RWPE2 (cell line): ENCODE measurements at regions not wholly inside any gene's neighbourhood (a gene's known extent, or its start where the extent isn't known, plus 50 kb on each side); places are given as distances from the start of the nearest gene placed in this dataset.

Experiments used
- ATAC-seq: fragments of 200-7000 bp; cut with Tn5 transposase; 3 replicates; pipeline ENCODE4 v1.9.1; 2021; ENCODE audit warnings: low read depth
- DNase-seq: peaks from one replicate; pipeline ENCODE4 v3.0.0-alpha.2; 2020; ENCODE audit warnings: low spot score
- H3K27ac ChIP-seq: fragments of 450-650 bp; 2 replicates; pipeline ENCODE4 v1.5.1; 2017; ENCODE audit warnings: mild to moderate bottlenecking; ENCODE audit not compliant: poor library complexity, severe bottlenecking
- H3K27me3 ChIP-seq: fragments of 250-450 bp; sonication (Bioruptor Pico); 2 replicates; pipeline ENCODE4 v1.5.1; 2021; ENCODE audit warnings: mild to moderate bottlenecking, moderate library complexity; ENCODE audit not compliant: insufficient read depth, poor library complexity, severe bottlenecking
- H3K36me3 ChIP-seq: fragments of 250-450 bp; sonication (Bioruptor Pico); 2 replicates; pipeline ENCODE4 v1.5.1; 2020; ENCODE audit warnings: low read depth, mild to moderate bottlenecking, moderate library complexity
- H3K4me1 ChIP-seq: fragments of 250-450 bp; sonication (Bioruptor Pico); 2 replicates; pipeline ENCODE4 v1.5.1; 2021; ENCODE audit warnings: mild to moderate bottlenecking, moderate library complexity; ENCODE audit not compliant: insufficient read depth, poor library complexity, severe bottlenecking
- H3K4me3 ChIP-seq: fragments of 250-450 bp; sonication (Bioruptor Pico); 2 replicates; pipeline ENCODE4 v1.5.1; 2021; ENCODE audit warnings: mild to moderate bottlenecking, moderate library complexity; ENCODE audit not compliant: severe bottlenecking
- H3K9me3 ChIP-seq: fragments of 250-450 bp; sonication (Bioruptor Pico); 2 replicates; pipeline ENCODE4 v1.5.1; 2021; ENCODE audit warnings: mild to moderate bottlenecking, moderate library complexity; ENCODE audit not compliant: severe bottlenecking
- TF ChIP-seq, protein P1 (sequence below): fragments of 450-650 bp; IDR thresholded peaks from one replicate; pipeline ENCODE4 v1.5.1; 2017; ENCODE audit warnings: mild to moderate bottlenecking, moderate library complexity; ENCODE audit not compliant: poor library complexity, severe bottlenecking

- Histone ChIP-seq H3K36me3 (no peaks in the 10 kb centered on the region), H3K27me3 (no peaks in the 10 kb centered on the region), H3K9me3 (no peaks in the 10 kb centered on the region), H3K4me3 (no peak overlapping the region), H3K4me1 (no peaks in the 10 kb centered on the region), H3K27ac (no peak overlapping the region)
- ATAC-seq, result no peak
- TF ChIP-seq, protein P1, sequence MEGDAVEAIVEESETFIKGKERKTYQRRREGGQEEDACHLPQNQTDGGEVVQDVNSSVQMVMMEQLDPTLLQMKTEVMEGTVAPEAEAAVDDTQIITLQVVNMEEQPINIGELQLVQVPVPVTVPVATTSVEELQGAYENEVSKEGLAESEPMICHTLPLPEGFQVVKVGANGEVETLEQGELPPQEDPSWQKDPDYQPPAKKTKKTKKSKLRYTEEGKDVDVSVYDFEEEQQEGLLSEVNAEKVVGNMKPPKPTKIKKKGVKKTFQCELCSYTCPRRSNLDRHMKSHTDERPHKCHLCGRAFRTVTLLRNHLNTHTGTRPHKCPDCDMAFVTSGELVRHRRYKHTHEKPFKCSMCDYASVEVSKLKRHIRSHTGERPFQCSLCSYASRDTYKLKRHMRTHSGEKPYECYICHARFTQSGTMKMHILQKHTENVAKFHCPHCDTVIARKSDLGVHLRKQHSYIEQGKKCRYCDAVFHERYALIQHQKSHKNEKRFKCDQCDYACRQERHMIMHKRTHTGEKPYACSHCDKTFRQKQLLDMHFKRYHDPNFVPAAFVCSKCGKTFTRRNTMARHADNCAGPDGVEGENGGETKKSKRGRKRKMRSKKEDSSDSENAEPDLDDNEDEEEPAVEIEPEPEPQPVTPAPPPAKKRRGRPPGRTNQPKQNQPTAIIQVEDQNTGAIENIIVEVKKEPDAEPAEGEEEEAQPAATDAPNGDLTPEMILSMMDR, result no peak
- DNase-seq, result no peak
These were observed 193.4 kb upstream of the PDE1C start for GRCh38 chr7:32263611-32264010.

DNA sequence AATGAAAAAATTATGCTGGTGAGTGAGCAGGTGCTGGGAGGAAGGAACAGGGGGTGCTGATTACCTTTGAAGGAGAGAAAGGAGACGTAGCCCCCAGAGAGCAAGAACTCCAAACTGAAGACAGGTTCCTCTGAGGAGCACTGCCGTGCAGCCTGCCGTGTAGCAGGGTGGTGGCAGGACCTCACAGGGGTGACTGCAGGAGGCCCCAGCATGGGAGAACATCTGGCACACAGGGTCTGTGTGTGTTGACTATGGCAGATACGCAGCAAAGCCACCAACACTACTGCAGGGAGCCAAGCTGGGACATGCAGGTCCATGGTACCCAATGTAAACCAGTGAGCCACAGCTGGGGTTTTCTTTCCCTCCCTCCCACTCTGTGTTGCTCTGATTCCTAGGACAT is 192.1 kb upstream of the PDE1C start:
- DNase-seq (no peak), ATAC-seq (no peak)
- H3K4me1 ChIP-seq, result no peaks in the 10 kb centered on the region
- TF ChIP-seq, protein P1, result no peak
- H3K27ac ChIP-seq, result no peak overlapping the region
- no peak overlapping the region for H3K4me3 ChIP-seq
- H3K36me3 ChIP-seq, result no peaks in the 10 kb centered on the region
- H3K9me3 ChIP-seq, result no peaks in the 10 kb centered on the region
- H3K27me3 ChIP-seq, result no peaks in the 10 kb centered on the region

DNA sequence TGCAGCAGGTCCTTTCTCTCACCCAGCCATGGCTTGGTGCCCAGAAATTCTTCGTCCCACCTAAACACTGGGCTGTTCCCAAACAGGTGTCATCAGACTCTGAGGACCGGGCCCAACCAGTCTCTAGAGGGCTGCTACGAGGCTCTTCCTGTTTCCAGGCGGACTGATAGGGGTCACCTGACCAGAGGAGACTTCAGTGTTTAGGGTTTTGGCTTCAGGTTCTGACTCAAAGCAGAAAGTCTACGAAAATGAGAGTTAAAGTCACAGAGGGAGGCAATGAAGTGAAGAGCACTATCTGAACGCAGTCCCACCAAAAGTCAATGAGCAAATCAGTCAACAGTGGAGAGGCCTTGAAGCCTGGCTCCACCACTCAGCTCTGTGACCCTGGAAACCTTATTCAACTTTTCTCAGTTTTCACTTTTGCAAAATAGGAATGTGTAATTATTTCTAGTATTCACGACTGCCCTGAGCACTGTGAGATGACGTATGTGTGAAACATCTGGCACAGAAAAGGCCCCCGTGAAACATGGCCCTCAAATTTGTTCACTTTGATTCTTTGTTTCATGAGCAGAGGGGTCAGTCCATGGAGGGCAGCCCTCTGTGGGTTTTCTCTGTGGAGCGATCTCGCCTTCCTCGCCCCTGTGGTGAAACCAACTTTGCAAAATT is 189.9 kb upstream of the PDE1C start:
- no peaks in the 10 kb centered on the region for H3K4me1 ChIP-seq
- H3K36me3 ChIP-seq, result no peaks in the 10 kb centered on the region
- DNase-seq (no peak), ATAC-seq (no peak)
- no peak overlapping the region for H3K4me3 ChIP-seq
- H3K27ac ChIP-seq, result no peak overlapping the region
- H3K27me3 ChIP-seq, result no peaks in the 10 kb centered on the region
- TF ChIP-seq, protein P1, result no peak
- H3K9me3 ChIP-seq, result no peaks in the 10 kb centered on the region

GRCh38 chr7:32258265-32258664 is 188.1 kb upstream of the PDE1C start:
- H3K4me1 ChIP-seq, result no peaks in the 10 kb centered on the region
- H3K27ac ChIP-seq, result no peak overlapping the region
- DNase-seq, result no peak
- H3K9me3 ChIP-seq, result no peaks in the 10 kb centered on the region
- no peak for ATAC-seq
- H3K27me3 ChIP-seq, result no peaks in the 10 kb centered on the region
- H3K4me3 ChIP-seq, result no peak overlapping the region
- TF ChIP-seq, protein P1, result no peak
- H3K36me3 ChIP-seq, result no peaks in the 10 kb centered on the region

DNA sequence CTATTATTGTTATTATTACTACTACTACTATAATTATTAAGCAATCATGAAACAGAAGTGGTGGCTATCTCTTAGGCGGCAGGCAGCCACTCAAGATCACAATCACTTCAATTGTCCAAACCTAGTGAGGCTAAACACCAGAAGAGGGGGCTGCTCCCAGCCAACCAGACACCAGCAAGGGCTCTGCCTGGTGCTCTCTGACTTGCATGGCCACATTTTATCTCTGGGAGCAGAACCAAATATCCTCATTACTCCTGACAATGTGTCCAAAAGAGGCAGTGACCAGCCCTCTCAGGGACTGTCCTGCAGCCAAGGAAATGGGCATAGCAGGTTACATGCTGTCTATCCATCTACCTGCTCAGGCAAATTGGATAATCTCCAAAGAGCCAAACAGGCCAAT is 187.4 kb upstream of the PDE1C start:
- H3K9me3 ChIP-seq, result no peaks in the 10 kb centered on the region
- H3K27me3 ChIP-seq, result no peaks in the 10 kb centered on the region
- H3K4me1 ChIP-seq, result no peaks in the 10 kb centered on the region
- no peaks in the 10 kb centered on the region for H3K36me3 ChIP-seq
- H3K27ac ChIP-seq, result no peak overlapping the region
- no peak for ATAC-seq
- no peak for DNase-seq
- no peak overlapping the region for H3K4me3 ChIP-seq
- TF ChIP-seq, protein P1, result no peak
